ENCODE measurements at regions not wholly inside any gene's neighbourhood (a gene's known extent, or its start where the extent isn't known, plus 50 kb on each side); places are given as distances from the start of the nearest gene placed in this dataset.
"Not testable (repeated sequence)": the region's sequence is repeated elsewhere in the genome, so short reads cannot be mapped to it uniquely, and the experiment has no call there.

- Histone ChIP-seq H3K9me3 (no peaks in the 10 kb centered on the region), H3K36me3 (no peaks in the 10 kb centered on the region), H3K27ac (no peak overlapping the region), H3K4me1 (ENCODE audit: insufficient read depth) (no peaks in the 10 kb centered on the region), H3K4me3 (no peak overlapping the region), H3K27me3 (no peaks in the 10 kb centered on the region)
- no peak for TF ChIP-seq POLR2A (IDR thresholded peaks at IDR 0.05)
- no peak for TF ChIP-seq CTCF (IDR thresholded peaks at IDR 0.05)
- no peak for TF ChIP-seq EP300 (IDR thresholded peaks at IDR 0.05)
- intact Hi-C loops (cut with DNase I), result no loop called here
- no peak for DNase-seq
These were observed 683.9 kb downstream of the XPNPEP1 start for GRCh38 chr10:109239371-109239770.

- 77 to 89% (median 80%) methylated on average over 4 of the region's 4 CpGs for WGBS, 3 donors
- TF ChIP-seq EP300 (IDR thresholded peaks at IDR 0.05) (no peak), POLR2A (IDR thresholded peaks at IDR 0.05) (no peak), CTCF (IDR thresholded peaks at IDR 0.05) (no peak)
- Histone ChIP-seq H3K9me3 (no peaks in the 10 kb centered on the region), H3K27me3 (no peaks in the 10 kb centered on the region), H3K36me3 (no peaks in the 10 kb centered on the region), H3K4me1 (ENCODE audit: insufficient read depth) (no peaks in the 10 kb centered on the region), H3K4me3 (no peak overlapping the region), H3K27ac (no peak overlapping the region)
- intact Hi-C loops (cut with DNase I), result no loop called here
- no peak for DNase-seq
These were observed 685.6 kb downstream of the XPNPEP1 start for GRCh38 chr10:109237682-109238081.

- Histone ChIP-seq H3K36me3 (no peaks in the 10 kb centered on the region), H3K9me3 (no peaks in the 10 kb centered on the region), H3K27ac (no peak overlapping the region), H3K4me1 (ENCODE audit: insufficient read depth) (no peaks in the 10 kb centered on the region), H3K4me3 (no peak overlapping the region), H3K27me3 (no peaks in the 10 kb centered on the region)
- no peak for DNase-seq
- TF ChIP-seq EP300 (IDR thresholded peaks at IDR 0.05) (no peak), POLR2A (IDR thresholded peaks at IDR 0.05) (no peak), CTCF (IDR thresholded peaks at IDR 0.05) (no peak)
- 77 to 84% (median 78%) methylated on average over 2 of the region's 2 CpGs for WGBS, 3 donors
- intact Hi-C loops (cut with DNase I), result no loop called here
These were observed 686.3 kb downstream of the XPNPEP1 start for GRCh38 chr10:109237050-109237449.

GRCh38 chr10:109223533-109223932, 699.8 kb downstream of the XPNPEP1 start:
- 81 to 93% (median 89%) methylated on average over 13 of the region's 13 CpGs for WGBS, 3 donors
- H3K27me3 ChIP-seq; DNase-seq; H3K27ac ChIP-seq; intact Hi-C loops (cut with DNase I); H3K9me3 ChIP-seq; H3K36me3 ChIP-seq; H3K4me3 ChIP-seq; H3K4me1 ChIP-seq (ENCODE audit: insufficient read depth): not testable (repeated sequence)

- TF ChIP-seq CTCF (IDR thresholded peaks at IDR 0.05) (no peak), POLR2A (IDR thresholded peaks at IDR 0.05) (no peak), EP300 (IDR thresholded peaks at IDR 0.05) (no peak)
- 90 to 95% (median 93%) methylated on average over 2 of the region's 2 CpGs for WGBS, 3 donors
- Histone ChIP-seq H3K27me3 (no peaks in the 10 kb centered on the region), H3K36me3 (no peaks in the 10 kb centered on the region), H3K4me3 (no peak overlapping the region), H3K9me3 (no peaks in the 10 kb centered on the region), H3K27ac (no peak overlapping the region), H3K4me1 (ENCODE audit: insufficient read depth) (no peaks in the 10 kb centered on the region)
- no peak for DNase-seq
- intact Hi-C loops (cut with DNase I), result no loop called here
These were observed 703.2 kb downstream of the XPNPEP1 start for GRCh38 chr10:109219935-109220605.

Measured in ovary (tissue), 7 donors.